T-cell (primary cell): ENCODE measurements at regions not wholly inside any gene's neighbourhood (a gene's known extent, or its start where the extent isn't known, plus 50 kb on each side); places are given as distances from the start of the nearest gene placed in this dataset.
A peak's percentile ranks its signal among the peaks of the same experiment; 100 is the strongest.

Source experiments
- ATAC-seq, 4 experiments: fragments of 200-7000 bp in 3 of 4; fragments of 150-1000 bp in 1 of 4; cut with Tn5 transposase; replicated peaks in 1 of 4; 1 replicate in 3 of 4; 2 replicates in 1 of 4; pipeline ENCODE4 v1.10.0; 2021; ENCODE audit warnings: moderate library complexity in 3 of 4, mild to moderate bottlenecking in 2 of 4, moderate number of reproducible peaks in 1 of 4
- CTCF ChIA-PET, 2 donors: fragments of 300-600 bp; sonication (Branson Sonifier 250); formaldehyde crosslinking; loops; one replicate each; lab custom pipeline; 2022; ENCODE audit warnings: antibody characterized with exemption in 2 of 2; lab: Charles Lee
- POLR2A ChIA-PET, 2 donors: fragments of 300-600 bp; sonication (Branson Sonifier 250); formaldehyde crosslinking; loops; one replicate each; lab custom pipeline; 2022; ENCODE audit warnings: antibody characterized with exemption in 2 of 2; lab: Charles Lee
- DNase-seq, 35 experiments: peaks; one replicate each; pipeline versions ENCODE4 v3.0.0 to v3.0.0-alpha.2; 2013 to 2023
- H3K27ac ChIP-seq: one replicate; pipeline ENCODE4 v1.5.1; 2013; ENCODE audit warnings: low read length
- H3K27me3 ChIP-seq, 2 experiments: replicated peaks in 1 of 2; 1 replicate in 1 of 2; 2 replicates in 1 of 2; pipeline versions ENCODE4 v1.6.1 to v1.7.0; 2013; ENCODE audit warnings: low read length in 1 of 2, mixed read lengths in 1 of 2; ENCODE audit not compliant: control insufficient read depth in 2 of 2, insufficient read depth in 2 of 2; ENCODE audit errors: extremely low read depth in 1 of 2
- H3K36me3 ChIP-seq, 2 donors: 1 replicate in 1 of 2; 2 replicates in 1 of 2; pipeline versions ENCODE4 v1.6.1 to v1.7.0; 2013; ENCODE audit warnings: low read length in 1 of 2; ENCODE audit not compliant: control insufficient read depth in 2 of 2, insufficient read depth in 1 of 2; ENCODE audit errors: extremely low read depth in 1 of 2
- H3K4me1 ChIP-seq, 2 experiments: 1 replicate in 1 of 2; 2 replicates in 1 of 2; pipeline versions ENCODE4 v1.6.1 to v1.7.0; 2013; ENCODE audit warnings: low read length in 2 of 2, mixed read lengths in 1 of 2; ENCODE audit not compliant: insufficient read depth in 2 of 2, control insufficient read depth in 1 of 2; ENCODE audit errors: extremely low read depth in 1 of 2
- H3K4me3 ChIP-seq, 2 donors: 1 replicate in 1 of 2; 2 replicates in 1 of 2; pipeline versions ENCODE4 v1.5.1 to v1.7.0; 2013; ENCODE audit warnings: mild to moderate bottlenecking in 2 of 2, low read length in 1 of 2, moderate library complexity in 1 of 2; ENCODE audit not compliant: control insufficient read depth in 1 of 2; ENCODE audit errors: extremely low read depth in 1 of 2
- H3K9me3 ChIP-seq: 2 replicates; pipeline ENCODE4 v1.7.0; 2013
- H3K27ac Mint-ChIP-seq, 2 donors: one replicate each; pipeline ENCODE4 v1.8.0; 2020 to 2021; ENCODE audit warnings: mild to moderate bottlenecking in 2 of 2, mixed read lengths in 2 of 2
- H3K27me3 Mint-ChIP-seq, 2 donors: one replicate each; pipeline ENCODE4 v1.8.0; 2021 to 2022; ENCODE audit warnings: mixed read lengths in 2 of 2
- H3K36me3 Mint-ChIP-seq: one replicate; pipeline ENCODE4 v1.8.0; 2021; ENCODE audit warnings: mixed read lengths
- H3K4me1 Mint-ChIP-seq, 3 donors: one replicate each; pipeline ENCODE4 v1.8.0; 2020 to 2022; ENCODE audit warnings: mixed read lengths in 3 of 3, mild to moderate bottlenecking in 1 of 3
- H3K4me3 Mint-ChIP-seq, 3 donors: one replicate each; pipeline ENCODE4 v1.8.0; 2020 to 2022; ENCODE audit warnings: mild to moderate bottlenecking in 3 of 3, mixed read lengths in 3 of 3, moderate library complexity in 3 of 3
- H3K9me3 Mint-ChIP-seq, 3 donors: one replicate each; pipeline ENCODE4 v1.8.0; 2020 to 2022; ENCODE audit warnings: mixed read lengths in 3 of 3
- WGBS: methylation state at CpG from one replicate; pipeline ENCODE4 v1.1.5; 2013; ENCODE audit warnings: missing lambda C conversion rate; ENCODE audit not compliant: insufficient coverage; 5-methylcytosine and 5-hydroxymethylcytosine counted together

- peaks cover 0 to 42% of the 10 kb centered on the region in 2 experiments for H3K4me1 ChIP-seq
Measured at GRCh38 chr2:213229814-213230213, 54.5 kb upstream of the SPAG16 start.

DNA sequence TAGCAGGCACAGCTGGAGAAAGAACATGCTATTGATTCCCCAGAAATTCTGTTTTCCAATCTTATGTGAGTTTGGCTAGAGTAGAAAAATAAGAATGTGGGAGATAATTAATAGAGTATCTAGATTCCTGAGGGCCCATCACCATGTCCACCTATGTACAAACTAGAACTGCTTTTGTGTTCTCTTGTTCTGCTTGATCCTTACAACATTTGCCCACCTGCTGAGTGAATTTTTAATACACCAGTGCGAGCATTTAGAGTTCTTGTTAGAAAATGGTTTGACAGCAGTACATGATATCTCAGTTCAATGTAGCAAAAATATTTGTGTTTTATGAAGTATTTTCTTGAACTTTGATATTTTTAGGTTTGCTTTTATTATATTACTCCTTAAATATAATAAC, 52.3 kb upstream of the SPAG16 start:
- ChIA-PET POLR2A (no interaction called here), CTCF (no interaction called here)
- Histone ChIP-seq H3K4me3 (no peak overlapping the region), H3K36me3 (no peaks in the 10 kb centered on the region), H3K27ac (peak overlapping the region; percentile 10), H3K27me3 (no peaks in the 10 kb centered on the region), H3K9me3 (no peaks in the 10 kb centered on the region), H3K4me1 (peaks cover 0 to 51% of the 10 kb centered on the region in 2 experiments)
- H3K27me3 Mint-ChIP-seq: peaks cover 0 to 11% of the 10 kb centered on the region in 2 donors
- WGBS: no CpG with 5 or more reads among the region's 1 CpG
- H3K4me3 Mint-ChIP-seq: no peak overlapping the region
- no peaks in the 10 kb centered on the region for H3K9me3 Mint-ChIP-seq
- no peak overlapping the region for H3K27ac Mint-ChIP-seq
- DNase-seq (no peak), ATAC-seq (no peak)
- H3K36me3 Mint-ChIP-seq: no peaks in the 10 kb centered on the region
- H3K4me1 Mint-ChIP-seq: peaks cover 19 to 35% (median 23%) of the 10 kb centered on the region in 3 donors

More at GRCh38 chr2:213229814-213230213, 54.5 kb upstream of the SPAG16 start:
- Histone ChIP-seq H3K27me3 (no peaks in the 10 kb centered on the region), H3K4me3 (no peak overlapping the region), H3K36me3 (no peaks in the 10 kb centered on the region), H3K9me3 (no peaks in the 10 kb centered on the region), H3K27ac (no peak overlapping the region)
- Mint-ChIP-seq H3K4me1 (peaks cover 17 to 36% (median 21%) of the 10 kb centered on the region in 3 donors), H3K9me3 (no peaks in the 10 kb centered on the region), H3K36me3 (no peaks in the 10 kb centered on the region), H3K4me3 (no peak overlapping the region), H3K27ac (peak overlapping the region in 1 of 2 donors; percentile 51), H3K27me3 (peaks cover 0 to 6% of the 10 kb centered on the region in 2 donors)
- 66% methylated on average over 2 of the region's 8 CpGs for WGBS
- CTCF ChIA-PET: no interaction called here
- DNase-seq: no peak
- POLR2A ChIA-PET: no interaction called here
- ATAC-seq: peak in 1 of 4 experiments; percentile 34

DNA sequence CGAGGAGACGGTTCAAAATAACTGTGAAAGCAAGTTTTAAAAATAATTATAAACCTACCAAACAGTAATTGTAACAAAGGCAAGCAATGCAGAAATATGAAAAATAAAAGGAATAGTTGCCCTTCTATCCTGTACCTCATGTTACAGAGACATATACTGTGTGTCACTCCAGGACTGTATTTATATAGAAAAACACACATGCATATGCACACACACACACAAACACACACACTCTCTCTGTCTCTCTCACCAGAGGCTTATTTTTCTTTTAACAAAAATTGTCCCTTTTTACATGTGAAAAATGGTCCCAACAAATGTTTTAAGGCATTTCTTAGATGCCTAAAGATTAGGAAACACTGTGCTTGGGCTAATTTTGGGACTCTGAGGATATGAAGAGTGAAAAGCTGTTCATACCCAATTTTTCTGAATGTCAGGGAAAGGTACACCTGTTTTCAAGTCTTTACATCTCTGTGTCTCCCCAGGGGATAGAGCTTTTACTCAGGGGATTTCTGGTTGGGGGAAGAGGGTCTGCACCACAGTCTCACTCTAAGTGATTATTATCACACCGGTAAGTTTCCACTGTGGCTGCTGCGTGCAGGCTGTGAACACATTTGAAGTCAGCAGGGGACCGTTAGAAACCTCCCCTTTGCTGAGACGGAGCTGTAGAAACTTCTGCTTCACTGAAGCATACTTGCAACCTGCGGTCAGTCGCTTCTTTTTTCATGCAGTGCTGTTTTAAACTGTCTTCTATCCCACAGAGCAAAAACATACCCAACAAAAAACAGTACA, 51.4 kb upstream of the SPAG16 start:
- Mint-ChIP-seq H3K36me3 (no peaks in the 10 kb centered on the region), H3K4me3 (peak overlapping the region in 2 of 3 donors; percentile 11 to 47), H3K27ac (peak overlapping the region; percentile 69 to 70), H3K9me3 (no peaks in the 10 kb centered on the region), H3K4me1 (peaks cover 19 to 30% (median 23%) of the 10 kb centered on the region in 3 donors), H3K27me3 (peaks cover 0 to 13% of the 10 kb centered on the region in 2 donors)
- ATAC-seq (peak; percentile 84 to 94 (median 86)), DNase-seq (peak in 34 of 35 experiments; percentile 2 to 72 (median 28))
- no peaks in the 10 kb centered on the region for H3K9me3 ChIP-seq
- H3K27ac ChIP-seq: peak overlapping the region; percentile 52
- peak overlapping the region in 1 of 2 donors; percentile 2 for H3K4me3 ChIP-seq
- peaks cover 0 to 56% of the 10 kb centered on the region in 2 experiments for H3K4me1 ChIP-seq
- POLR2A ChIA-PET: interaction anchor here in 1 of 2 donors (0.6 kb wide), 1 partner anchor 552 kb away, joined by 3 read pairs; no protein-coding TSS in a partner anchor
- CTCF ChIA-PET: no interaction called here
- no peaks in the 10 kb centered on the region for H3K27me3 ChIP-seq
- 7% methylated on average over 5 of the region's 8 CpGs for WGBS
- no peaks in the 10 kb centered on the region for H3K36me3 ChIP-seq

DNA sequence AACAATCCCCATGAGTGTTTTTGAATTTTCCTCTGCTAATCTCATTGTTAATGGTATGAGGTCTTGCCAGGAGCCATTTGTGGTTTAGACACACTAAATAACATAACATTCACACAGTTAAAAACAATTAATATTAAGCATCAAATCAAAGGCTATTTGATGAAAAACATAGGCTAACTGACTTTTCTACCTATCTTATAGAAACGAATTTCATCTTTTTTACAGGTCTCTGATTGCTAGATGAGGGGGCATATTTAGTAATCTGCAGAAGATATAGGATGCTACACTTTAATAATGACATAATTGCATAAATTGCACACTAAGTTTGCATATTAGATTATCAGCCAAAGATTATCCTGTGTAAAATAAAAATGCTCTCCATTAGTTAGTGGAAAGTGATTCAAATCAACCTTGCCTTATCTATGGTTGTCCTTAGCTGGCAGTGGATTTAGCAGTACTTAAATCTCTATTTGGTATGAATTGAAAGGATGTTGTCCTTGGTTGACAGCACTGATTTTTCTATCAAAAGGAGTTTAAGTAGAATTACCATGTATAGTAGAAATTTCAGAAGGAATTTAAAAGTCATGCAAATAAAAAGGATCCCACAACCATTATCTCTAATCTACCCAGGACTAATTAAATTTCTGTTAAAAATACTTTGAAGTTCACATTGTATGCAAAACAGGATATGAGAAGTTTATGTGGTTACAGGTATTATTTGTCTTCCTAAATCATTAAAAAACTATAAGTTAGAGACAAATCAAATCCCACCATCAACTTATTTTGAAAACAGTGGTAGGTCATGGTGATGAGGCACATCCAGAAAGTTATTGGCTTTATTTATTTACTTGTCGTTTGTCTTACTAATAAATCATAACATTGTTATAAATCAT, 50.6 kb upstream of the SPAG16 start:
- WGBS: no CpG with 5 or more reads among the region's 2 CpGs
- Mint-ChIP-seq H3K4me3 (peak overlapping the region in 2 of 3 donors; percentile 11 to 47), H3K9me3 (no peaks in the 10 kb centered on the region), H3K27ac (peak overlapping the region; percentile 69 to 70), H3K27me3 (peaks cover 0 to 13% of the 10 kb centered on the region in 2 donors), H3K4me1 (peaks cover 21 to 33% (median 25%) of the 10 kb centered on the region in 3 donors), H3K36me3 (no peaks in the 10 kb centered on the region)
- Histone ChIP-seq H3K27ac (peak overlapping the region; percentile 52), H3K27me3 (no peaks in the 10 kb centered on the region), H3K4me3 (no peak overlapping the region), H3K9me3 (no peaks in the 10 kb centered on the region), H3K4me1 (peaks cover 0 to 59% of the 10 kb centered on the region in 2 experiments), H3K36me3 (no peaks in the 10 kb centered on the region)
- ChIA-PET CTCF (interaction anchor here in 1 of 2 donors (1.1 kb wide), 1 partner anchor 12 kb away, joined by 3 read pairs; no protein-coding TSS in a partner anchor), POLR2A (interaction anchor here in 1 of 2 donors (0.6 kb wide), 1 partner anchor 553 kb away, joined by 3 read pairs; no protein-coding TSS in a partner anchor)
- DNase-seq: no peak
- no peak for ATAC-seq
